H9 (cell line): ENCODE measurements at regions not wholly inside any gene's neighbourhood (a gene's known extent, or its start where the extent isn't known, plus 50 kb on each side); places are given as distances from the start of the nearest gene placed in this dataset.

ENCODE experiments used
- DNase-seq: peaks from one replicate; pipeline ENCODE4 v3.0.0-alpha.2; 2017
- H2AFZ ChIP-seq: one replicate; pipeline ENCODE4 v1.6.1; 2013; ENCODE audit warnings: mild to moderate bottlenecking, low read length, control low read depth, moderate library complexity
- H2AK5ac ChIP-seq: 2 replicates; pipeline ENCODE4 v1.6.1; 2013; ENCODE audit warnings: low read length, control low read depth, mixed read lengths; ENCODE audit not compliant: insufficient read length
- H2BK120ac ChIP-seq: one replicate; pipeline ENCODE4 v1.6.1; 2013; ENCODE audit warnings: low read depth, mild to moderate bottlenecking, low read length, control low read depth, inconsistent platforms; ENCODE audit not compliant: poor library complexity, severe bottlenecking
- H2BK12ac ChIP-seq: 2 replicates; pipeline ENCODE4 v1.6.1; 2013; ENCODE audit warnings: low read length, control low read depth, mixed read lengths, low read depth; ENCODE audit not compliant: insufficient read length
- H2BK15ac ChIP-seq: 2 replicates; pipeline ENCODE4 v1.6.1; 2013; ENCODE audit warnings: low read depth, low read length, control low read depth
- H2BK20ac ChIP-seq: one replicate; pipeline ENCODE4 v1.6.1; 2013; ENCODE audit warnings: low read depth, mild to moderate bottlenecking, low read length, control low read depth, inconsistent platforms; ENCODE audit not compliant: poor library complexity, severe bottlenecking
- H2BK5ac ChIP-seq: 2 replicates; pipeline ENCODE4 v1.6.1; 2013; ENCODE audit warnings: low read length, control low read depth, mixed read lengths; ENCODE audit not compliant: insufficient read length
- H3K14ac ChIP-seq: 2 replicates; pipeline ENCODE4 v1.6.1; 2013; ENCODE audit warnings: low read length, control low read depth; ENCODE audit not compliant: insufficient read depth
- H3K18ac ChIP-seq: 2 replicates; pipeline ENCODE4 v1.6.1; 2013; ENCODE audit warnings: low read depth, mild to moderate bottlenecking, mixed read lengths, low read length, control low read depth; ENCODE audit not compliant: insufficient read length
- H3K23ac ChIP-seq: 2 replicates; pipeline ENCODE4 v1.6.1; 2013; ENCODE audit warnings: low read length, control low read depth, mixed read lengths, low read depth; ENCODE audit not compliant: insufficient read length
- H3K23me2 ChIP-seq: 2 replicates; pipeline ENCODE4 v1.6.1; 2013; ENCODE audit warnings: low read depth, mild to moderate bottlenecking, mixed read lengths, low read length, control low read depth; ENCODE audit not compliant: insufficient read length, poor library complexity, severe bottlenecking
- H3K27ac ChIP-seq: 2 replicates; pipeline ENCODE4 v1.5.1; 2013; ENCODE audit warnings: low read length, control low read depth, mixed read lengths, low read depth; ENCODE audit not compliant: insufficient read length
- H3K27me3 ChIP-seq: 2 replicates; pipeline ENCODE4 v1.6.1; 2013; ENCODE audit warnings: low read length, control low read depth, inconsistent platforms; ENCODE audit not compliant: insufficient read depth
- H3K4ac ChIP-seq: 2 replicates; pipeline ENCODE4 v1.6.1; 2013; ENCODE audit warnings: low read depth, mild to moderate bottlenecking, control low read depth, inconsistent platforms, low read length, moderate library complexity
- H3K4me1 ChIP-seq: 2 replicates; pipeline ENCODE4 v1.6.1; 2013; ENCODE audit warnings: low read length, control low read depth, inconsistent platforms; ENCODE audit not compliant: insufficient read depth
- H3K4me2 ChIP-seq: 2 replicates; pipeline ENCODE4 v1.6.1; 2013; ENCODE audit warnings: low read length, control low read depth, mixed read lengths; ENCODE audit not compliant: insufficient read length, insufficient read depth
- H3K56ac ChIP-seq: 2 replicates; pipeline ENCODE4 v1.6.1; 2013; ENCODE audit warnings: low read depth, mild to moderate bottlenecking, mixed read lengths, low read length, control low read depth; ENCODE audit not compliant: insufficient read length
- H3K79me1 ChIP-seq: 2 replicates; pipeline ENCODE4 v1.6.1; 2013; ENCODE audit warnings: low read depth, mild to moderate bottlenecking, moderate library complexity, low read length, control low read depth, inconsistent platforms; ENCODE audit not compliant: insufficient read depth, poor library complexity, severe bottlenecking
- H3K79me2 ChIP-seq: 2 replicates; pipeline ENCODE4 v1.6.1; 2013; ENCODE audit warnings: low read length, control low read depth, inconsistent platforms; ENCODE audit not compliant: insufficient read depth
- H3K9ac ChIP-seq: 2 replicates; pipeline ENCODE4 v1.6.1; 2013; ENCODE audit warnings: low read length, control low read depth, mixed read lengths; ENCODE audit not compliant: insufficient read length; ENCODE audit errors: extremely low read depth
- H3K9me3 ChIP-seq: one replicate; pipeline ENCODE4 v1.6.1; 2013; ENCODE audit warnings: low read depth, low read length, inconsistent platforms; ENCODE audit not compliant: control insufficient read depth
- H3T11ph ChIP-seq: one replicate; pipeline ENCODE4 v1.6.1; 2013; ENCODE audit warnings: mild to moderate bottlenecking, low read length, control low read depth, inconsistent platforms
- H4K20me1 ChIP-seq: one replicate; pipeline ENCODE4 v1.6.1; 2013; ENCODE audit not compliant: control insufficient read depth, insufficient read length, insufficient read depth
- H4K5ac ChIP-seq: 2 replicates; pipeline ENCODE4 v1.6.1; 2013; ENCODE audit warnings: low read depth, mild to moderate bottlenecking, mixed read lengths, low read length, control low read depth; ENCODE audit not compliant: insufficient read length
- H4K8ac ChIP-seq: replicated peaks from 2 replicates; pipeline ENCODE4 v1.6.1; 2013; ENCODE audit warnings: low read length, control low read depth, mixed read lengths, low read depth; ENCODE audit not compliant: insufficient read length
- H4K91ac ChIP-seq: 2 replicates; pipeline ENCODE4 v1.6.1; 2013; ENCODE audit warnings: low read depth, mild to moderate bottlenecking, moderate library complexity, mixed read lengths, low read length, control low read depth; ENCODE audit not compliant: insufficient read length
- H3K27ac Mint-ChIP-seq, 3 experiments: 2 replicates in 2 of 3; 3 replicates in 1 of 3; pipeline ENCODE4 v1.8.0; 2020 to 2021; ENCODE audit warnings: mixed read lengths in 3 of 3, mild to moderate bottlenecking in 1 of 3, moderate library complexity in 1 of 3
- H3K27me3 Mint-ChIP-seq: 2 replicates; pipeline ENCODE4 v1.8.0; 2021; ENCODE audit warnings: low read depth, mild to moderate bottlenecking, moderate library complexity, mixed read lengths
- H3K36me3 Mint-ChIP-seq, 3 experiments: 2 replicates in 2 of 3; 3 replicates in 1 of 3; pipeline ENCODE4 v1.8.0; 2020 to 2021; ENCODE audit warnings: low read depth in 3 of 3, mixed read lengths in 3 of 3; ENCODE audit not compliant: insufficient read depth in 1 of 3
- H3K4me1 Mint-ChIP-seq, 2 experiments: 2 replicates each; pipeline ENCODE4 v1.8.0; 2020; ENCODE audit warnings: mixed read lengths in 2 of 2
- H3K4me3 Mint-ChIP-seq, 2 experiments: 2 replicates in 1 of 2; 3 replicates in 1 of 2; pipeline ENCODE4 v1.8.0; 2020 to 2021; ENCODE audit warnings: mild to moderate bottlenecking in 2 of 2, mixed read lengths in 2 of 2, moderate library complexity in 1 of 2
- H3K9me3 Mint-ChIP-seq, 2 experiments: 2 replicates in 1 of 2; 3 replicates in 1 of 2; pipeline ENCODE4 v1.8.0; 2020; ENCODE audit warnings: mild to moderate bottlenecking in 2 of 2, mixed read lengths in 2 of 2, moderate library complexity in 1 of 2
- WGBS: extraction: QIAGEN DNeasy Blood & Tissue Kit; methylation state at CpG from one replicate; pipeline ENCODE4 v1.1.7; 2013; ENCODE audit warnings: missing lambda C conversion rate, low lambda C conversion rate, mixed read lengths; ENCODE audit not compliant: insufficient read length; ENCODE audit errors: extremely low coverage; 5-methylcytosine and 5-hydroxymethylcytosine counted together
- TF ChIP-seq, protein P1 (sequence below): fragments of 200-600 bp; sonication (generic); conservative IDR thresholded peaks from 3 replicates; pipeline ENCODE4 v1.8.0; 2021; ENCODE audit warnings: antibody characterized with exemption, mild to moderate bottlenecking

GRCh38 chr12:60847281-60847680 lies 1251.5 kb downstream of the SLC16A7 start:
- no peak overlapping the region for H3K23ac ChIP-seq
- H4K20me1 ChIP-seq, result no peaks in the 10 kb centered on the region
- no peaks in the 10 kb centered on the region for H3K9me3 Mint-ChIP-seq
- no peak overlapping the region for H2BK120ac ChIP-seq
- no CpG with 5 or more reads among the region's 4 CpGs for WGBS
- H4K5ac ChIP-seq, result no peak overlapping the region
- no peak overlapping the region for H3K56ac ChIP-seq
- no peak overlapping the region for H2BK5ac ChIP-seq
- no peaks in the 10 kb centered on the region for H3K23me2 ChIP-seq
- H2BK15ac ChIP-seq, result no peak overlapping the region
- H3K9ac ChIP-seq, result no peak overlapping the region
- no peak overlapping the region for H3T11ph ChIP-seq
- H2BK20ac ChIP-seq, result no peak overlapping the region
- H3K79me2 ChIP-seq, result no peaks in the 10 kb centered on the region
- no peaks in the 10 kb centered on the region for H3K27me3 ChIP-seq
- no peak overlapping the region for H4K8ac ChIP-seq
- no peaks in the 10 kb centered on the region for H3K4me1 ChIP-seq
- H3K79me1 ChIP-seq, result no peaks in the 10 kb centered on the region
- no peak overlapping the region for H3K14ac ChIP-seq
- no peak overlapping the region for H3K4ac ChIP-seq
- no peak overlapping the region for H2BK12ac ChIP-seq
- no peak overlapping the region for H2AK5ac ChIP-seq
- no peaks in the 10 kb centered on the region for H3K27me3 Mint-ChIP-seq
- H3K36me3 Mint-ChIP-seq, result no peaks in the 10 kb centered on the region
- no peaks in the 10 kb centered on the region for H3K9me3 ChIP-seq
- H3K27ac Mint-ChIP-seq, result no peak overlapping the region
- TF ChIP-seq, protein P1, sequence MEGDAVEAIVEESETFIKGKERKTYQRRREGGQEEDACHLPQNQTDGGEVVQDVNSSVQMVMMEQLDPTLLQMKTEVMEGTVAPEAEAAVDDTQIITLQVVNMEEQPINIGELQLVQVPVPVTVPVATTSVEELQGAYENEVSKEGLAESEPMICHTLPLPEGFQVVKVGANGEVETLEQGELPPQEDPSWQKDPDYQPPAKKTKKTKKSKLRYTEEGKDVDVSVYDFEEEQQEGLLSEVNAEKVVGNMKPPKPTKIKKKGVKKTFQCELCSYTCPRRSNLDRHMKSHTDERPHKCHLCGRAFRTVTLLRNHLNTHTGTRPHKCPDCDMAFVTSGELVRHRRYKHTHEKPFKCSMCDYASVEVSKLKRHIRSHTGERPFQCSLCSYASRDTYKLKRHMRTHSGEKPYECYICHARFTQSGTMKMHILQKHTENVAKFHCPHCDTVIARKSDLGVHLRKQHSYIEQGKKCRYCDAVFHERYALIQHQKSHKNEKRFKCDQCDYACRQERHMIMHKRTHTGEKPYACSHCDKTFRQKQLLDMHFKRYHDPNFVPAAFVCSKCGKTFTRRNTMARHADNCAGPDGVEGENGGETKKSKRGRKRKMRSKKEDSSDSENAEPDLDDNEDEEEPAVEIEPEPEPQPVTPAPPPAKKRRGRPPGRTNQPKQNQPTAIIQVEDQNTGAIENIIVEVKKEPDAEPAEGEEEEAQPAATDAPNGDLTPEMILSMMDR, result no peak
- no peak overlapping the region for H4K91ac ChIP-seq
- no peak overlapping the region for H2AFZ ChIP-seq
- H3K27ac ChIP-seq, result no peak overlapping the region
- no peak for DNase-seq
- no peak overlapping the region for H3K4me2 ChIP-seq
- no peak overlapping the region for H3K4me3 Mint-ChIP-seq
- H3K4me1 Mint-ChIP-seq, result no peaks in the 10 kb centered on the region
- no peak overlapping the region for H3K18ac ChIP-seq
